GM13976 (cell line): ENCODE measurements at regions not wholly inside any gene's neighbourhood (a gene's known extent, or its start where the extent isn't known, plus 50 kb on each side); places are given as distances from the start of the nearest gene placed in this dataset.
"Not testable (repeated sequence)": the region's sequence is repeated elsewhere in the genome, so short reads cannot be mapped to it uniquely, and the experiment has no call there.

Experiments used
- DNase-seq: peaks from one replicate; pipeline ENCODE4 v3.0.0; 2012; ENCODE audit warnings: low spot score
- CTCF ChIP-seq: IDR thresholded peaks from 2 replicates; pipeline ENCODE4 v1.5.1; 2012; ENCODE audit warnings: borderline replicate concordance, mild to moderate bottlenecking; ENCODE audit not compliant: insufficient read depth; ENCODE audit errors: extremely low read depth, missing control alignments, control extremely low read depth
- in situ Hi-C: fragments of 300-500 bp; cut with MboI; formaldehyde crosslinking; loops from one replicate; pipeline ENCODE4 v1.12.0; 2022; ENCODE audit warnings: low sequenced_read_pairs, mixed read lengths, inconsistent platforms; ENCODE audit not compliant: unreplicated experiment

- in situ Hi-C loops, result no loop called here
Observed at GRCh38 chr2:194079989-194080388, 1577.0 kb upstream of the SLC39A10 start.

GRCh38 chr2:194077366-194077765 is 1579.7 kb upstream of the SLC39A10 start:
- DNase-seq, result no peak
- no peak for TF ChIP-seq CTCF
- in situ Hi-C loops, result no loop called here

More at GRCh38 chr2:194079989-194080388, 1577.0 kb upstream of the SLC39A10 start:
- no peak for DNase-seq
- no peak for TF ChIP-seq CTCF

GRCh38 chr2:194062401-194062800 is 1594.6 kb upstream of the SLC39A10 start:
- TF ChIP-seq CTCF, result no peak
- in situ Hi-C loops, result no loop called here
- DNase-seq, result no peak

GRCh38 chr2:194060269-194060668 is 1596.8 kb upstream of the SLC39A10 start:
- TF ChIP-seq CTCF, result no peak
- in situ Hi-C loops, result no loop called here
- DNase-seq, result no peak

- no peak for DNase-seq
- in situ Hi-C loops, result no loop called here
- TF ChIP-seq CTCF, result no peak
Observed at GRCh38 chr2:194054313-194054712, 1602.7 kb upstream of the SLC39A10 start.

GRCh38 chr2:194044321-194044720 is 1612.7 kb upstream of the SLC39A10 start:
- no peak for TF ChIP-seq CTCF
- no peak for DNase-seq
- in situ Hi-C loops, result no loop called here

- DNase-seq, in situ Hi-C loops: not testable (repeated sequence)
Observed at GRCh38 chr2:194021130-194021529, 1635.9 kb upstream of the SLC39A10 start.
